C4-2B (cell line): ENCODE measurements at regions not wholly inside any gene's neighbourhood (a gene's known extent, or its start where the extent isn't known, plus 50 kb on each side); places are given as distances from the start of the nearest gene placed in this dataset.

Source experiments
- CTCF ChIP-seq: fragments of 450-650 bp; conservative IDR thresholded peaks from 2 replicates; pipeline ENCODE4 v1.5.1; 2017; ENCODE audit warnings: mild to moderate bottlenecking
- ZFX ChIP-seq: fragments of 450-650 bp; IDR thresholded peaks from 2 replicates; pipeline ENCODE4 v1.6.1; 2017

- no peak for TF ChIP-seq CTCF
- TF ChIP-seq ZFX = no peak
Measured at GRCh38 chr18:9008709-9009635, 93.5 kb upstream of the NDUFV2 start.
